ENCODE measurements at regions not wholly inside any gene's neighbourhood (a gene's known extent, or its start where the extent isn't known, plus 50 kb on each side); places are given as distances from the start of the nearest gene placed in this dataset.

DNA sequence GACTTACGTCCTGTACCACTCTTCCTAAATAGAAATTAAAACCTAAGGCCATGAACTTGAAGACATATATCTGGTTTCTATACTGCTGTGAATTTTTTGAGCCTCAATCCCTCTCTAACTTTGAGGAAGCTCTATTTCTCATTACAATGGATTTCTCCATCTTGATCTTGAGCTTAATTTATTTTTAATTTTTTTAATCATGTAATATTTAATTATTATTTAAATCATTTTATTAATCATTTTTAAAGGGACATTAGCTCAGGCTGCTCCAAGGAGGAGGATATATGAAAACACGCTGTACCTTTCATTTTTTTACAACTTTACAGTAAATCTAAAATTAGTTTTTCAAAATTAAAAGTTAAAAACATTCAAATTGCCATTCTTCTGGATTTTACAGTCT is 540.5 kb downstream of the SATB2 start:
- Histone ChIP-seq H3K27ac (ENCODE audit: low read depth, low read length) (no peak overlapping the region), H3K36me3 (ENCODE audit: control insufficient read depth, insufficient read depth, low read length) (no peaks in the 10 kb centered on the region), H3K9ac (ENCODE audit: low read depth, low read length) (no peak overlapping the region), H3K27me3 (ENCODE audit: control insufficient read depth, insufficient read depth, low read length) (no peaks in the 10 kb centered on the region), H3K4me3 (ENCODE audit: low read depth, low read length) (no peak overlapping the region), H3K9me3 (ENCODE audit: control insufficient read depth, insufficient read depth, low read length) (no peaks in the 10 kb centered on the region), H3K4me1 (ENCODE audit: control insufficient read depth, insufficient read depth, low read length) (no peaks in the 10 kb centered on the region)

DNA sequence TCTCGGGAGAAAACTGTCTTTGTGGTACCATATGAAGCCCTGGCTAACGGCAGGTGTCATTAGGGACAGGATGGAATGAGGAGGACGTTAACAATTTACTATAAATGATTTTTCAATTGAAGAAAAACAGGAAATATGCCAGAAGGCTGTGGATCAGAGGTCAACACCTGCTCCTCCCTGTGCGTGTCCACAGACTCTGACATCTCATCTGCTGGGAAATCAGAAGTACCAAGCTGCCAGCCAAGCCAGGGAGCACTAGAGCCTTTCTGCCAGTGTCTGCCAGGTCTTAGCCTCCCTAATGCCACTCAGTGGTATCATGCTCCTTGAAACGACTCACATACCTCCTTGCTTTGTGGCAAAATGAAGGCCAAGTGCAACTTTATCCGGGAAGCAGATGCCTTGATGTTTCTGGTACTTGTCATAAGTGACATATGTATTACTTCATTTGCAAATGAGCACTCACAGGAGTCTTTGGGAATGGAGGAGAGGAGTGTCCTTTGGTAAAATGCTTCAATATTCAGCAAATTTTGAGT is 541.1 kb downstream of the SATB2 start:
- Histone ChIP-seq H3K27me3 (ENCODE audit: control insufficient read depth, insufficient read depth, low read length) (no peaks in the 10 kb centered on the region), H3K4me1 (ENCODE audit: control insufficient read depth, insufficient read depth, low read length) (no peaks in the 10 kb centered on the region), H3K9ac (ENCODE audit: low read depth, low read length) (no peak overlapping the region), H3K36me3 (ENCODE audit: control insufficient read depth, insufficient read depth, low read length) (no peaks in the 10 kb centered on the region), H3K9me3 (ENCODE audit: control insufficient read depth, insufficient read depth, low read length) (no peaks in the 10 kb centered on the region), H3K4me3 (ENCODE audit: low read depth, low read length) (no peak overlapping the region), H3K27ac (ENCODE audit: low read depth, low read length) (no peak overlapping the region)

DNA sequence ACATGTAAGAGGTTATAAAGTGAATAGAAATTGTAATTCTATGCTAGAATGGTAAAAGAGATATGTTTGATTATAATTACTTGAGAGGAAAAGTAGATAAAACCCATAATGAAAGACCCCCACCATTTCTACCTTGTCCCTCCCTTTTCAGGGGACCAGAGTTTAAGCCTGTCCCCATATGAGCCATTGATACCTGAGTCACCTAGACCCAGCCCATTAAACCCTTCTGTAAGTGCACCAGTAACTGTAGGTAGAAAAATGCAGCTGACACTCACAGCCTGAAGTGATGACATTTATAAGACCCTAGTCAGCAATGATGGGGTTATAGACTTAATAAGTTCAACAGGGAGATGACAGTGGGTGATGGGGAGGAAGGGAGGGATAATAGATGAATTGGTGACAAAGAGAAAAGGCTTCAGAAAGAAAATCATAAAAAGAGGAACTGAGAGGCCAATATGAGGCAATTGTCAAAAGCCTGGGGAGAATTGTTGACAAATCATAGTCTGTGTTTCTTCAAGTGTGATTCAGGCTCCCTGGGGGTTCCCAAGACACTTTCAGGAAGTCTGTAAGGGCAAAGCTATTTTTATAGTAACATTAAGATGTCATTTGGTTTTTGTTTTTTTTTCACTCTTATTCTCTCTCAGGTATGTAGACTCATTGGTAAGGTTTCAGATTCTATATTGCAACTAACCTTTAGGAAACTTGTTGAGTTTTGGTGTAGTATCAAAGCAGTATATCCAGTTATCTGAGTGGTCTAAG is 544.2 kb downstream of the SATB2 start:
- no peak overlapping the region for H3K27ac ChIP-seq (ENCODE audit: low read depth, low read length)
- H3K4me3 ChIP-seq (ENCODE audit: low read depth, low read length) = no peak overlapping the region
- no peaks in the 10 kb centered on the region for H3K36me3 ChIP-seq (ENCODE audit: control insufficient read depth, insufficient read depth, low read length)
- H3K9me3 ChIP-seq (ENCODE audit: control insufficient read depth, insufficient read depth, low read length) = no peaks in the 10 kb centered on the region
- no peaks in the 10 kb centered on the region for H3K4me1 ChIP-seq (ENCODE audit: control insufficient read depth, insufficient read depth, low read length)
- no peaks in the 10 kb centered on the region for H3K27me3 ChIP-seq (ENCODE audit: control insufficient read depth, insufficient read depth, low read length)
- H3K9ac ChIP-seq (ENCODE audit: low read depth, low read length) = no peak overlapping the region

DNA sequence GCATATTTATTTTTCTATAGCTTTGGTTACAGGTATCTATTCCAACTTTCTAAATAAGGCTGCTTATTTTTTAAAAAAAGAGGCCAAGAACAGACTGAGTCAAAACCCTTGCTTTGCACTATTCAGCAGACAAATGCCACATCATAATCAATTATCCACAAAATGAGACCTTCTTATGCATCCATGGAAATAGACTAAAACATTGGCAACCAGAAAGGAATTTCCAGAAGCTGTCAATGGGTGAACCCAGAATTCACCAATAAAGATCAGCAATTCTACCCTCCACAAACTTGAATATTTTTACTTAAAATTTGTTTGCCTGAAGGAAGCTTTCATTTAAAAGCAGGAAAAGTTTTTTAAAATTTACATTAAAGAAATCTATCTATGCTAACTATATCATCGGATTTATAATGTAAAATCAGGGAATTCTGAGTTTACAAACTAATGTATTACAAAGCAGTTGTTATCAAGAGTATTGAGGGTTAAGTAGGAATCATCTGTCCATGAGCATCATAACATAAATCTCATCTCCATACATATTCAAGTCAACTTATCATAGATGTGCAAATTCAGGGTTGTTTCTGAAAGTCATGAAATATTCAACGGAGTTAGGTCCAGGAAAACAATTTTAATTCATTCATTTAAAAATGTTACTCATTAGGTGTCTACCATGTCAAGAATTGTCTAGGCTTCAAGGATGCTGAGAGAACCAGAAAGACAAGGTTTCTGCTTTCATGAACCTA is 548.0 kb downstream of the SATB2 start:
- H3K36me3 ChIP-seq (ENCODE audit: control insufficient read depth, insufficient read depth, low read length) = no peaks in the 10 kb centered on the region
- H3K9me3 ChIP-seq (ENCODE audit: control insufficient read depth, insufficient read depth, low read length) = no peaks in the 10 kb centered on the region
- H3K27ac ChIP-seq (ENCODE audit: low read depth, low read length) = no peak overlapping the region
- no peak overlapping the region for H3K4me3 ChIP-seq (ENCODE audit: low read depth, low read length)
- H3K27me3 ChIP-seq (ENCODE audit: control insufficient read depth, insufficient read depth, low read length) = no peaks in the 10 kb centered on the region
- no peak overlapping the region for H3K9ac ChIP-seq (ENCODE audit: low read depth, low read length)
- no peaks in the 10 kb centered on the region for H3K4me1 ChIP-seq (ENCODE audit: control insufficient read depth, insufficient read depth, low read length)

DNA sequence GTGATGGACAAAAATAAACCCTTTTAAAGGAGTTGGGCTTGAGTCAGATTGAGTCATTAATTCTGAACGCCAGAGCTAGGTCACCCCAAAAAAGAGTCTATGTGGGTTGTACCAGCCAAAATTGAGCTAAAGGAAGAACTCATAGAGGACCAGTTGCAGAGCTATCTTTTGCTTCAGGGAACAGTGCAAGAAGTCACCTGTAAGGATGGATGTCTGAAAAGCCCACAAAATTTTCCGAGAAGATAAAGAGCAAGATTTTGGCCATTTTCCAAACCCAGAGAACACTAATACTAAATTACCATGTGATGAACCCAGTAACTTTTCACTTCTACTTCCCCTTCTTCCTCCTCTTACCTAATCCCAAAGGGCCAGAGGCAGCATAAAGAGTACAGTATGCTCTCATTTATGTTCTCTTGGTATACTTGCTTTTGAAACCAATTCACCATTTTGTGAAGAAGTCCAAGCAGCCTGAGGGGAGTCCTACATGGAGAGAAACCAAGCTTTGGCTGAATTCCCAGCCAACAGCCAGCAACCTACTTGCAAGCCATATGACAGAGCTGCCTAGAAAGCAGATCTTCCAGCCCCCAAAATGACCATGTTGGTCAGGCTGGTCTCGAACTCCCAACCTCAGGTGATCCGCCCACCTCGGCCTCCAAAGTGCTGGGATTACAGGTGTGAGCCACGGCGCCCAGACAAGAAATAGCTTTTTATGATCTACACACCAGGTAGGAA is 551.7 kb downstream of the SATB2 start:
- no peaks in the 10 kb centered on the region for H3K9me3 ChIP-seq (ENCODE audit: control insufficient read depth, insufficient read depth, low read length)
- H3K36me3 ChIP-seq (ENCODE audit: control insufficient read depth, insufficient read depth, low read length) = no peaks in the 10 kb centered on the region
- no peak overlapping the region for H3K9ac ChIP-seq (ENCODE audit: low read depth, low read length)
- H3K27ac ChIP-seq (ENCODE audit: low read depth, low read length) = no peak overlapping the region
- H3K4me1 ChIP-seq (ENCODE audit: control insufficient read depth, insufficient read depth, low read length) = no peaks in the 10 kb centered on the region
- no peak overlapping the region for H3K4me3 ChIP-seq (ENCODE audit: low read depth, low read length)
- no peaks in the 10 kb centered on the region for H3K27me3 ChIP-seq (ENCODE audit: control insufficient read depth, insufficient read depth, low read length)

DNA sequence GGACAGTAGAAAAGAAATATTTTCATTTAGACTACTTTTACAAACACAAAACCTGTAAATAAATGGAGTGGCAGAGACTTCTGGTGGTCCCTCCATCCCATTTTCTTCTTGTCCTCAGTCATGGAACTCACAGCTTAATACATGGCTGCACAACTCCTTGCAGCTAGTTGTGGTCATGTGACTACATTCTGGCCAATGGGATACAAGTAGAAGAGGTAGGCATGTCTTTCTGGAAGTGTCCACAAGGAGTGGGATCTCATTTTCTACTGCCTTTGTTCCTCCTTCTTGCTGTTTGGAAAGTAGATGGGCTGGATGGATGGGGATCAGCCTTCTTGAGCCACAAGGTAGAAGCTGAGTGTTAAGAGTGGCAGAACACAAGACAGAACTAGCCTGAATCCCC is 555.8 kb downstream of the SATB2 start:
- no peaks in the 10 kb centered on the region for H3K36me3 ChIP-seq (ENCODE audit: control insufficient read depth, insufficient read depth, low read length)
- H3K9ac ChIP-seq (ENCODE audit: low read depth, low read length) = no peak overlapping the region
- H3K4me3 ChIP-seq (ENCODE audit: low read depth, low read length) = no peak overlapping the region
- no peaks in the 10 kb centered on the region for H3K4me1 ChIP-seq (ENCODE audit: control insufficient read depth, insufficient read depth, low read length)
- no peaks in the 10 kb centered on the region for H3K9me3 ChIP-seq (ENCODE audit: control insufficient read depth, insufficient read depth, low read length)
- H3K27me3 ChIP-seq (ENCODE audit: control insufficient read depth, insufficient read depth, low read length) = no peaks in the 10 kb centered on the region
- H3K27ac ChIP-seq (ENCODE audit: low read depth, low read length) = no peak overlapping the region

DNA sequence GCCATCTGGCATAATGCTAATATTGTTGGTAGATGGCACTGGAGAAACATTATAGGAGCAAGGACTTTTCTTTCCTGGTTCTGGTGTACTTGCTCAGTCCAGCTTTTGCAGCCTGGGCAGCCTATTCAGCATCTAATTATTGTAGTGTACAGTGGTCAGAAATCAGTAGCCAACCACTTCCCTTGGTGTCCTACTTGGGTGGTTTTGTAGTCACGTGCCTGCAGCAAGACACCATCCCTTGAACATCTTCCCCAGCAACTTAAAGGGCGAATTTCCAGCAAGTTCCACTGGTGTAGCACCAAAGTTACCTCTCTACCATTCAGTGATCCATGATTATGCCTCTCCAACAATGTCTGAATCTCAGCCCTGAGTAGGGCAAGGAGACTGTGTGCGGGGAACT is 557.6 kb downstream of the SATB2 start:
- Histone ChIP-seq H3K36me3 (ENCODE audit: control insufficient read depth, insufficient read depth, low read length) (no peaks in the 10 kb centered on the region), H3K9ac (ENCODE audit: low read depth, low read length) (no peak overlapping the region), H3K9me3 (ENCODE audit: control insufficient read depth, insufficient read depth, low read length) (no peaks in the 10 kb centered on the region), H3K4me1 (ENCODE audit: control insufficient read depth, insufficient read depth, low read length) (no peaks in the 10 kb centered on the region), H3K27ac (ENCODE audit: low read depth, low read length) (no peak overlapping the region), H3K27me3 (ENCODE audit: control insufficient read depth, insufficient read depth, low read length) (no peaks in the 10 kb centered on the region), H3K4me3 (ENCODE audit: low read depth, low read length) (no peak overlapping the region)

DNA sequence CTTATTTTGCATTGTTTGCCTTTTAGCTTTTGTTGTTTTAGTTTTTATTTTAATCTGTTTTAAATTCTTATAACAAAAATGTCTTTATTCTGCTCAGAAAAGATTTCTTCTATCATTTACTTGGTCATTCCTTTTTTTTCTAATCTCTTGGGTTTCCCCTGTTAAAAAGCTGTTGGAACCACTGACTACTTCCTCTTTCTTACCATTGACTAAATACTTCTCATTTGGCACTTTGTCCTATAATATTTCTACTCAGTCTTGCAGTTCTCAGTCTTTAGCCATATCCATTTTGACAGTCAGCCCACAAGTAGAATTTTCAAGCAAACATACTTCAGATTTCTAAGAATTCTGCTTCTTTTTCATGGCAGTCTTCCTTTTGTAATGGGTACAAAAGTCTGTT is 567.2 kb downstream of the SATB2 start:
- H3K27me3 ChIP-seq (ENCODE audit: control insufficient read depth, insufficient read depth, low read length) = no peaks in the 10 kb centered on the region
- no peak overlapping the region for H3K4me3 ChIP-seq (ENCODE audit: low read depth, low read length)
- no peaks in the 10 kb centered on the region for H3K9me3 ChIP-seq (ENCODE audit: control insufficient read depth, insufficient read depth, low read length)
- no peaks in the 10 kb centered on the region for H3K4me1 ChIP-seq (ENCODE audit: control insufficient read depth, insufficient read depth, low read length)
- H3K9ac ChIP-seq (ENCODE audit: low read depth, low read length) = no peak overlapping the region
- H3K27ac ChIP-seq (ENCODE audit: low read depth, low read length) = no peak overlapping the region
- H3K36me3 ChIP-seq (ENCODE audit: control insufficient read depth, insufficient read depth, low read length) = no peaks in the 10 kb centered on the region

DNA sequence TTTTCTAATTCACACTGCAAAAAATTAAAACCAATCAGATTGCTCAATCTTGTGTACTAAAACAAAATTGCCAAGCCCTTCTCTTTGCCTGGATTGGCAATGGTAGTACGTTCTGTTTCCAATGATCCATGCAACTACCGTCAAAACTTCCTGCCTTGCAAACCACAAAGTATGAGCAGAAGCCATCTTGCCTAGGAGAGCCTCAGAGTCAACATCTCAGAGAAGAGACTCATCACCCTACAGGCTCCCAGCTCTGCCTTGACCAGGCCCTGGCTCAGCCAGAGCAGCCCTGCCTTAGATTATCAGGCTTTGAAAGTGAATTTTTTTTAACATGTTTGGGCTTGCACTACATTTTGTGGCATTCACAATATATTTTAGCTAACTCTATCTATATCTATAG is 574.1 kb downstream of the SATB2 start:
- H3K4me3 ChIP-seq (ENCODE audit: low read depth, low read length) = no peak overlapping the region
- H3K27ac ChIP-seq (ENCODE audit: low read depth, low read length) = no peak overlapping the region
- no peak overlapping the region for H3K9ac ChIP-seq (ENCODE audit: low read depth, low read length)
- H3K27me3 ChIP-seq (ENCODE audit: control insufficient read depth, insufficient read depth, low read length) = no peaks in the 10 kb centered on the region
- no peaks in the 10 kb centered on the region for H3K9me3 ChIP-seq (ENCODE audit: control insufficient read depth, insufficient read depth, low read length)
- no peaks in the 10 kb centered on the region for H3K36me3 ChIP-seq (ENCODE audit: control insufficient read depth, insufficient read depth, low read length)
- no peaks in the 10 kb centered on the region for H3K4me1 ChIP-seq (ENCODE audit: control insufficient read depth, insufficient read depth, low read length)

DNA sequence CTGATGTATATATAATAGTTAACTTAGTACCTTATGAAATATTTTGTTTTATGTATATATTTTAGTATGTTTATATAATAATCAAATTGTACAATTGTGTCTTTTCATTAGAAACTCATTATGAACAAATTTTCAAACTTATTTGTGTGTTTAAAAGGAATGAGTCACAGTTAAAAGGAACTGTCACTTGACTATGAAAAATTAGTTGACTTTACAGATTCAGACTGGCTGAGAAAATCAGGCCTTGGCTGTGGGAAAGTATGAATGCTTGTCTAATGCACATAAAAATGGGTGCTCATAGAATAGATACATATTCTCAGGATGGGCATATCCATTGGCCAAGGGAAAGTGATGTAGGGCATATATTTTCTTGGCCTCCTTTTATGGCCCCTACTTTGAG is 576.8 kb downstream of the SATB2 start:
- Histone ChIP-seq H3K4me3 (ENCODE audit: low read depth, low read length) (no peak overlapping the region), H3K9me3 (ENCODE audit: control insufficient read depth, insufficient read depth, low read length) (no peaks in the 10 kb centered on the region), H3K27ac (ENCODE audit: low read depth, low read length) (no peak overlapping the region), H3K9ac (ENCODE audit: low read depth, low read length) (no peak overlapping the region), H3K4me1 (ENCODE audit: control insufficient read depth, insufficient read depth, low read length) (no peaks in the 10 kb centered on the region), H3K27me3 (ENCODE audit: control insufficient read depth, insufficient read depth, low read length) (no peaks in the 10 kb centered on the region), H3K36me3 (ENCODE audit: control insufficient read depth, insufficient read depth, low read length) (no peaks in the 10 kb centered on the region)

DNA sequence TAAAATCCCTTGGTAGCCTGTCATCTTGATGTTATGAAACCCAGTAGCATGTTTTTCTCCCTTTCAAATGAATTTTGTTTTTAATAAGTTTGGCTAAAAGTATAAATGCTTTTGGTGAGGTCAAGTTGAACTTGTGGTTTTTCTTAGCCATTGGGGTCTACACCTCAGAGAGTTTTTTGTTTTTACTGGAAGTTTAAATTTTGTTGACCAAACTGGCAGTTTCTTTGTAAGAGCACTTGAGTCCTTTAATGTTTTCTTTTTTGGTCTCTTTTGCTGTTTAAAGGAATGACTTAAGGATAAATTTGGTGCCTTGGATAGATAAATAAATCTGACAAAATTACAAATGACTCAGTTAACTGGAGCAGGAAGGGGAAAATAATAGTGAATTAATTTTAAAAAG is 577.3 kb downstream of the SATB2 start:
- H3K4me3 ChIP-seq (ENCODE audit: low read depth, low read length) = no peak overlapping the region
- no peaks in the 10 kb centered on the region for H3K36me3 ChIP-seq (ENCODE audit: control insufficient read depth, insufficient read depth, low read length)
- no peaks in the 10 kb centered on the region for H3K4me1 ChIP-seq (ENCODE audit: control insufficient read depth, insufficient read depth, low read length)
- no peak overlapping the region for H3K9ac ChIP-seq (ENCODE audit: low read depth, low read length)
- no peak overlapping the region for H3K27ac ChIP-seq (ENCODE audit: low read depth, low read length)
- H3K27me3 ChIP-seq (ENCODE audit: control insufficient read depth, insufficient read depth, low read length) = no peaks in the 10 kb centered on the region
- H3K9me3 ChIP-seq (ENCODE audit: control insufficient read depth, insufficient read depth, low read length) = no peaks in the 10 kb centered on the region
